Fibroblast of pulmonary artery (primary cell): ENCODE measurements at regions not wholly inside any gene's neighbourhood (a gene's known extent, or its start where the extent isn't known, plus 50 kb on each side); places are given as distances from the start of the nearest gene placed in this dataset.
"Not testable (repeated sequence)": the region's sequence is repeated elsewhere in the genome, so short reads cannot be mapped to it uniquely, and the experiment has no call there.

ENCODE experiments used
- DNase-seq: peaks from one replicate; pipeline ENCODE4 v3.0.0-alpha.2; 2010; ENCODE audit warnings: low read depth
- H3K4me3 ChIP-seq: replicated peaks from 2 replicates; pipeline ENCODE4 v1.5.1; 2011; ENCODE audit warnings: low read depth, mild to moderate bottlenecking, control low read depth, low read length, moderate library complexity
- TF ChIP-seq, protein P1 (sequence below): IDR thresholded peaks from 2 replicates; pipeline ENCODE4 v1.5.1; 2011; ENCODE audit warnings: mild to moderate bottlenecking, control low read depth, low read length, inconsistent platforms; ENCODE audit errors: missing control alignments

DNA sequence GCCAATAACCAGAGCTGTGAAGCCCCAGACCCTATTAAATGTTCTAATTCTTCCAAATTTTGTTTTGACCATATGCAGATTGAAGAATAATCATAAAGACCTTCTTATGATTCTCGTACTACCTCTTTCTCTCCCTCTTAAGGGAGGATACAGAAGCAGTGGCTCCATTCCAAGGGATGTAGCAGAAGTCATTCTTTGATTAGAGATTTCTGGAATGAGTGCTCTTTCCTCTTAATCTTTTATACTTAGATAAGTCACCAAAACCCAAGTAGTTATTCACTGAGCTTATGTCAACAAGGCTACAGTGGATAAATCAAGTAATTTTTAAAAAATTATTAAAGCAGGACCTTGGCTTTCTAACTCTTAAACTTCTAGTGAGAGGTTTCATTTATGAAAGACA, 266.0 kb upstream of the STXBP5 start:
- no peak overlapping the region for H3K4me3 ChIP-seq
- TF ChIP-seq, protein P1, sequence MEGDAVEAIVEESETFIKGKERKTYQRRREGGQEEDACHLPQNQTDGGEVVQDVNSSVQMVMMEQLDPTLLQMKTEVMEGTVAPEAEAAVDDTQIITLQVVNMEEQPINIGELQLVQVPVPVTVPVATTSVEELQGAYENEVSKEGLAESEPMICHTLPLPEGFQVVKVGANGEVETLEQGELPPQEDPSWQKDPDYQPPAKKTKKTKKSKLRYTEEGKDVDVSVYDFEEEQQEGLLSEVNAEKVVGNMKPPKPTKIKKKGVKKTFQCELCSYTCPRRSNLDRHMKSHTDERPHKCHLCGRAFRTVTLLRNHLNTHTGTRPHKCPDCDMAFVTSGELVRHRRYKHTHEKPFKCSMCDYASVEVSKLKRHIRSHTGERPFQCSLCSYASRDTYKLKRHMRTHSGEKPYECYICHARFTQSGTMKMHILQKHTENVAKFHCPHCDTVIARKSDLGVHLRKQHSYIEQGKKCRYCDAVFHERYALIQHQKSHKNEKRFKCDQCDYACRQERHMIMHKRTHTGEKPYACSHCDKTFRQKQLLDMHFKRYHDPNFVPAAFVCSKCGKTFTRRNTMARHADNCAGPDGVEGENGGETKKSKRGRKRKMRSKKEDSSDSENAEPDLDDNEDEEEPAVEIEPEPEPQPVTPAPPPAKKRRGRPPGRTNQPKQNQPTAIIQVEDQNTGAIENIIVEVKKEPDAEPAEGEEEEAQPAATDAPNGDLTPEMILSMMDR, result no peak
- no peak for DNase-seq

DNA sequence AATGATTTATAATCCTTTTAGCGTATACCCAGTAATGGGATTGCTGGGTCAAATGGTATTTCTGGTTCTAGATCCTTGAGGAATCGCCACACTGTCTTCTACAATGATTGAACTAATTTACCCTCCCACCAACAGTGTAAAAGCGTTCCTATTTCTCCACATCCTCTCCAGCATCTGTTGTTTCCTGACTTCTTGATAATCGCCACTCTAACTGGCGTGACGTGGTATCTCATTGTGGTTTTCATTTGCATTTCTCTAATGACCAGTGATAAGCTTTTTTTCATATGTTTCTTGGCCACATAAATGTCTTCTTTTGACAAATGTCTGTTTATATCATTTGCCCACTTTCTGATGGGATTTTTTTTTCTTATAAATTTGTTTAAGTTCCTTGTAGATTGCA, 264.8 kb upstream of the STXBP5 start:
- H3K4me3 ChIP-seq, DNase-seq: not testable (repeated sequence)

DNA sequence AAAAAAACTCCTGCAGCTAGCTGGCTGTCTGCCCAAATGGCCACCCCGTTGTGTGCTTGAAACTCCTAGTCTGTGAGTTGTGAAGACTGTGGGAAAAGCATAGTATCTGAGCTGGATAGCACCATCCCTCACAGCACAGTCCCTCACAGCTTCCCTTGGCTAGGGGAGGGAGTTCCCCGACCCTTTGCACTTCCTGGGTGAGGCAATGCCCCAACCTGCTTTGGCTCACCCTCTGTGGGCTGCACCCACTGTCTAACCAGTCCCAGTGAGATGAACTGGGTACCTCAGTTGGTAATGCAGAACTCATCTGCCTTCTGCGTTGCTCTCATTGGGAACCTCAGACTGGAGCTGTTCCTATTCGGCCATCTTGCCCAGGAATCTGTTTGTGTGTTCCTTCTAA, 260.6 kb upstream of the STXBP5 start:
- no peak overlapping the region for H3K4me3 ChIP-seq
- no peak for DNase-seq
- TF ChIP-seq, protein P1, result no peak

DNA sequence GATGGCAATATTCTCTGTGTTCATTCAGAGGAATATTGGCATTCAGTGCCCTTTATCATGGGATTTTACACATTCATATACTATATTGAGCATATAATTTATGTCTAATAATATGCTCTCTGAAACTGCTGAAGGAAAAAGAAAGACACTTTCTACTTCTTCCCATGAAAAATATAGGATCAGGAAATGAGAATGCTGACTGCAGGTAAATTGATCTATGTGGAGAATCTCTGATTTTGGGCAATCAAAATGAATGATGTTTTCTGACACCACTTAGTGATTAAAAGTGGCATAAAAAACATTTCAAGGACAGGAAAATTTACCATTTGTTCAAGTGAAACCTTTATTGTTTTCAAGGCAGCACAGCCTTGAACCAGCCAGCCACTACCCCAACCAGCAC, 260.1 kb upstream of the STXBP5 start:
- TF ChIP-seq, protein P1, result no peak
- no peak overlapping the region for H3K4me3 ChIP-seq
- no peak for DNase-seq

DNA sequence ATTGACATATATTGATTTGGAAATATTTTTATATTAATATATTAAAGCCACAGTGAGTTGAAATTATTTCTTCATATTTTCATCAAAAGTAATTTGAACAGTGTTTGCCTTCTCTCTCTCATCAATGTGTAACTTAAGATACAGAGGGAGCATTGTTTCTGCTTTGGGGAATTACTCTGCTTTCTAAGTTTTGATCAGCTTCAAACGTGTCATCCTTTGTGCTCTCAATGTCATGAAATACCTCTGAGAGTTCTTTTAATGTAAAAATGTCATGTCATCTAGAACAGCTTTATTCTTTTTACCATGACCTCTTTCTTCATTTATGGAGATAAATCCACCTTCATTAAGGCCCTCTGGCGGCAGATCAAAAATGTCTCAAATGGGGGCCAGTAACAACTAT, 259.4 kb upstream of the STXBP5 start:
- no peak for DNase-seq

DNA sequence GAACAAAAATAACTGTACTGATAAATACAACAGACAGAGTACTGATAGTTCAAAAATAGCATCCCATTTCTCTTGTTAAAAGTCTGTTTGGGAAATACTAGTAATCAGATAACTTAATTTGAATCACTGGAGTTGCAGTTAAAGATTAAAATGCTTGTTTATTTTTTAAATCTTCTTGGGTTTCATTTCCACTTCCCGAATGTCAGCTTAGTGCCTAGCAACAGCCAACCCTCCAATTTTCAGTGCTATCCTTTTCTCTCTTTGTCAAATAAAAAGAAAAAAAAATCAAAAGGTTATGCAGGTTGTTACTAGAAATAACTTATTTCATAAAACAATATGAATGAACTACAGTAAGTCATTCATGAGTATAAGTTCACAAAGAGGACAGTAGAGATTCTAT, 257.7 kb upstream of the STXBP5 start:
- H3K4me3 ChIP-seq, result no peak overlapping the region
- TF ChIP-seq, protein P1, result no peak
- no peak for DNase-seq

More for the DNA sequence above, 259.4 kb upstream of the STXBP5 start:
- TF ChIP-seq, protein P1, result no peak
- H3K4me3 ChIP-seq, result no peak overlapping the region

DNA sequence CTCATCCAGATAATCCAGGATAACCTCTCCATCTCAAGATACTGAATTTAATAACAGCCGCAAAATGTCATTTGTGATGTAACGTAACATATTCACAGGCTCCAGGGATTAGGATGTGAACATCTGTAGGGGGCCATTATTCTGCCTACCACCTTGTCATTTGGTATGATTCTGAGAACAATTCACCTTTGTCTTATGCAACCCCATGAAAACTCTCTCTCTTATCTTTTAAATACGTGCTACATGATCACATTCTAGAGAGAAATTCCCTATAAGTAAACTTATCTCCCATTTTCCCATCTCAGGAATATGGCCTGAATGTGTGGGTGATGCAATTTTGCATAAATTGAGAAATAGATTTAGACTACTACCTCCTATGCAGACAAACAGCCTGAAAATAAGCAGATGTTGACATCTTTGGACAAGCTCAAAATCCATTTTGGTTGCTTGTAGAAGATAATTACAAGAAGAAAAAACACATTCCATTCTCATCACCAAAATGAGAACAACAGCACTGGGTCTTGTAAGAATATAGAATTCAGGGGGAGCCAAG, 255.4 kb upstream of the STXBP5 start:
- no peak overlapping the region for H3K4me3 ChIP-seq
- DNase-seq, result peak; percentile 49
- TF ChIP-seq, protein P1, result no peak

DNA sequence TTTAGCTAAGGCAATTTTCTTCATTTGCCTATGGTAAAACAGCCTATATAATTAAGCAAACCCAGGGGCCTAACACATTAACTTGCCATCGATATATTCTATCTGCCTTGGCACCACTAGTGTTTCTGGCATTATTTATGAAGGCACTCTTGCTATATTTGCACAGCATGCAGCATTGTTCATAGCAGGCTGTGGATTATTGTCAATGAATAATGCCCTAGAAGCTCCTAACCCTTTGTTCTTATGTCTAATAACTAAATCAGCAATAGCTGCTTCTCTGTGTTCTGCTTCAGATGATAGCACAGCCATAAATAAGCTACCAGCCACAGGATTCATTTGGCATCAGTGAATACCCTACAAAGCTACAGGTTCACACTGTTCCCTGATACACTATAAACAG, 254.8 kb upstream of the STXBP5 start:
- TF ChIP-seq, protein P1, result no peak
- no peak overlapping the region for H3K4me3 ChIP-seq
- DNase-seq, result no peak
